Pancreas (tissue), 10 donors: ENCODE measurements at regions not wholly inside any gene's neighbourhood (a gene's known extent, or its start where the extent isn't known, plus 50 kb on each side); places are given as distances from the start of the nearest gene placed in this dataset.
"Not testable (repeated sequence)": the region's sequence is repeated elsewhere in the genome, so short reads cannot be mapped to it uniquely, and the experiment has no call there.

Source experiments
- ATAC-seq, 4 donors: fragments of 200-7000 bp; cut with Tn5 transposase; one replicate each; pipeline versions ENCODE4 v1.8.0 to v1.9.1; 2020; ENCODE audit warnings: mild to moderate bottlenecking in 4 of 4, moderate library complexity in 4 of 4
- DNase-seq, 6 donors: peaks; one replicate each; pipeline ENCODE4 v3.0.0-alpha.2; 2020
- FAIRE-seq: peaks from 2 replicates; lab custom pipeline; 2012; peaks lifted over from hg19 to GRCh38; lab: Jason Lieb, UNC
- H3K27ac ChIP-seq, 4 donors: fragments of 200-600 bp; sonication (generic); 1 replicate in 3 of 4; 2 replicates in 1 of 4; pipeline versions ENCODE4 v1.5.0 to v1.8.0; 2020
- H3K27me3 ChIP-seq, 4 donors: fragments of 200-600 bp; one replicate each; pipeline ENCODE4 v1.8.0; 2021
- H3K36me3 ChIP-seq, 3 donors: fragments of 200-600 bp; sonication (generic) in 1 of 3; one replicate each; pipeline versions ENCODE4 v1.5.0 to v1.8.0; 2020 to 2021
- H3K4me1 ChIP-seq, 3 donors: fragments of 200-600 bp; one replicate each; pipeline ENCODE4 v1.8.0; 2021
- H3K4me3 ChIP-seq, 4 donors: fragments of 200-600 bp; sonication (generic) in 2 of 4; one replicate each; pipeline versions ENCODE4 v1.5.0 to v1.8.0; 2020 to 2021
- H3K9me3 ChIP-seq, 4 donors: fragments of 200-600 bp; one replicate each; pipeline ENCODE4 v1.8.0; 2021
- CTCF ChIP-seq, 4 donors: fragments of 200-600 bp; sonication (generic) in 3 of 4; IDR thresholded peaks; one replicate each; pipeline versions ENCODE4 v1.5.0 to v1.8.0; 2021; ENCODE audit warnings: antibody characterized with exemption in 4 of 4
- WGBS, 2 donors: extraction: QIAGEN DNeasy Blood & Tissue Kit; methylation state at CpG; one replicate each; pipeline ENCODE4 v1.1.7; 2013; 5-methylcytosine and 5-hydroxymethylcytosine counted together
- intact Hi-C, 3 donors: fragments of 100-400 bp; cut with DNase I; formaldehyde crosslinking; loops; one replicate each; pipeline versions ENCODE4 v1.11.1 to v1.14.2; 2022
- donor health status: healthy with polysubstance abuse.
- donor health status: DM: no; HTN: no; CAD: no; lungs with moderate emphysema.
- donor health status: DM: no; HTN: no; CAD: no.
- donor health status: control.
- donor health status: control.
- donor health status: Bipolar disorder and iron deficiency.
- donor health status: DM: yes; HTN: yes; CAD: no.
- donor health status: DM: no; HTN: no; CAD: no.
- donor health status: DM: no; HTN: no; CAD: no.
- donor health status: DM: yes; HTN: yes; CAD: no.

GRCh38 chr3:154872696-154873095 is 207.4 kb upstream of the MME start:
- ATAC-seq: no peak
- Histone ChIP-seq H3K27ac (no peak overlapping the region), H3K9me3 (no peaks in the 10 kb centered on the region), H3K4me3 (no peak overlapping the region), H3K27me3 (no peaks in the 10 kb centered on the region), H3K36me3 (no peaks in the 10 kb centered on the region), H3K4me1 (no peaks in the 10 kb centered on the region)
- no peak for TF ChIP-seq CTCF (IDR thresholded peaks at IDR 0.05)
- DNase-seq: no peak
- intact Hi-C loops: no loop called here
- FAIRE-seq: no peak
- 68 to 81% methylated on average over 2 of the region's 2 CpGs for WGBS, 2 donors

- FAIRE-seq (no peak), ATAC-seq (no peak), DNase-seq (no peak)
- intact Hi-C loops: no loop called here
- Histone ChIP-seq H3K36me3 (no peaks in the 10 kb centered on the region), H3K4me1 (no peaks in the 10 kb centered on the region), H3K4me3 (no peak overlapping the region), H3K27ac (no peak overlapping the region), H3K9me3 (no peaks in the 10 kb centered on the region), H3K27me3 (no peaks in the 10 kb centered on the region)
- TF ChIP-seq CTCF (IDR thresholded peaks at IDR 0.05): no peak
- WGBS, 2 donors: 55 to 56% methylated on average over 6 of the region's 6 CpGs
These were observed 208.0 kb upstream of the MME start for GRCh38 chr3:154872074-154872473.

- Histone ChIP-seq H3K36me3 (no peaks in the 10 kb centered on the region), H3K4me3 (no peak overlapping the region), H3K9me3 (no peaks in the 10 kb centered on the region), H3K27me3 (no peaks in the 10 kb centered on the region), H3K4me1 (no peaks in the 10 kb centered on the region), H3K27ac (no peak overlapping the region)
- FAIRE-seq: no peak
- intact Hi-C loops: no loop called here
- 31 to 39% methylated on average over 1 of the region's 1 CpG for WGBS, 2 donors
- ATAC-seq: no peak
- no peak for DNase-seq
- no peak for TF ChIP-seq CTCF (IDR thresholded peaks at IDR 0.05)
These were observed 215.2 kb upstream of the MME start for GRCh38 chr3:154864947-154865346.

GRCh38 chr3:154862265-154862664 is 217.9 kb upstream of the MME start:
- TF ChIP-seq CTCF (IDR thresholded peaks at IDR 0.05): no peak
- Histone ChIP-seq H3K4me3 (no peak overlapping the region), H3K27ac (no peak overlapping the region), H3K36me3 (no peaks in the 10 kb centered on the region), H3K9me3 (no peaks in the 10 kb centered on the region), H3K4me1 (no peaks in the 10 kb centered on the region), H3K27me3 (no peaks in the 10 kb centered on the region)
- DNase-seq (no peak), ATAC-seq (no peak), FAIRE-seq (no peak)
- intact Hi-C loops: no loop called here

GRCh38 chr3:154852998-154853397 is 227.1 kb upstream of the MME start:
- H3K4me1 ChIP-seq, H3K27me3 ChIP-seq, ATAC-seq, H3K36me3 ChIP-seq, H3K9me3 ChIP-seq, H3K27ac ChIP-seq, intact Hi-C loops, FAIRE-seq, DNase-seq, H3K4me3 ChIP-seq: not testable (repeated sequence)
- WGBS, 2 donors: 66 to 71% methylated on average over 3 of the region's 3 CpGs

- H3K4me3 ChIP-seq: no peak overlapping the region
- no peak for TF ChIP-seq CTCF (IDR thresholded peaks at IDR 0.05)
- H3K27ac ChIP-seq: no peak overlapping the region
- H3K27me3 ChIP-seq: no peaks in the 10 kb centered on the region
- no peak for ATAC-seq
- H3K9me3 ChIP-seq: no peaks in the 10 kb centered on the region
- intact Hi-C loops: no loop called here
- no peak for DNase-seq
- H3K36me3 ChIP-seq: no peaks in the 10 kb centered on the region
- H3K4me1 ChIP-seq: no peaks in the 10 kb centered on the region
- 39 to 76% methylated on average over 1 of the region's 1 CpG for WGBS, 2 donors
- no peak for FAIRE-seq
These were observed 227.6 kb upstream of the MME start for GRCh38 chr3:154852515-154852914.
